ENCODE measurements at regions not wholly inside any gene's neighbourhood (a gene's known extent, or its start where the extent isn't known, plus 50 kb on each side); places are given as distances from the start of the nearest gene placed in this dataset.

DNA sequence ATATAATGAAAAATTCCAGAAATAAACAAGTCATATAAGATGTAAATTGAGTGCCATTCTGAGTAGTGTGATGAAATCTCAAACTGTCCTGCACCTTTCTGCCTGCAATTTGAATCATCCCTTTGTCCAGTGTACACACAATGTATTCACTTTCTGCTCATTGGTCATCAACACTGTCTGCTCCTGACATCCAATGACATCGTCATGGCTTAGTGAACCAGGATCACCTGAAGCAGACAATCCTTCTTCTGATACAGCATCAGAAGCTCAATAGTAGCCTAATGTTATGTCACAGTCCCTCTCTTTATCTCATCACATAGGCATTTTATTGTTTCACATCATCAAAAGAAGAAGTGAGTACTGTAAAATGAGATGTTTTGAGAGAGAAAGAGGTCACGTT is 366.3 kb downstream of the RFPL4B start:
- intact Hi-C loops (cut with DNase I; ENCODE audit: low total_unique reads): no loop called here
- DNase-seq: no peak
- no peaks in the 10 kb centered on the region for H3K36me3 ChIP-seq
- TF ChIP-seq, protein P1, sequence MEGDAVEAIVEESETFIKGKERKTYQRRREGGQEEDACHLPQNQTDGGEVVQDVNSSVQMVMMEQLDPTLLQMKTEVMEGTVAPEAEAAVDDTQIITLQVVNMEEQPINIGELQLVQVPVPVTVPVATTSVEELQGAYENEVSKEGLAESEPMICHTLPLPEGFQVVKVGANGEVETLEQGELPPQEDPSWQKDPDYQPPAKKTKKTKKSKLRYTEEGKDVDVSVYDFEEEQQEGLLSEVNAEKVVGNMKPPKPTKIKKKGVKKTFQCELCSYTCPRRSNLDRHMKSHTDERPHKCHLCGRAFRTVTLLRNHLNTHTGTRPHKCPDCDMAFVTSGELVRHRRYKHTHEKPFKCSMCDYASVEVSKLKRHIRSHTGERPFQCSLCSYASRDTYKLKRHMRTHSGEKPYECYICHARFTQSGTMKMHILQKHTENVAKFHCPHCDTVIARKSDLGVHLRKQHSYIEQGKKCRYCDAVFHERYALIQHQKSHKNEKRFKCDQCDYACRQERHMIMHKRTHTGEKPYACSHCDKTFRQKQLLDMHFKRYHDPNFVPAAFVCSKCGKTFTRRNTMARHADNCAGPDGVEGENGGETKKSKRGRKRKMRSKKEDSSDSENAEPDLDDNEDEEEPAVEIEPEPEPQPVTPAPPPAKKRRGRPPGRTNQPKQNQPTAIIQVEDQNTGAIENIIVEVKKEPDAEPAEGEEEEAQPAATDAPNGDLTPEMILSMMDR (IDR thresholded peaks at IDR 0.05): no peak
- H3K27me3 ChIP-seq: no peaks in the 10 kb centered on the region
- H3K27ac ChIP-seq: no peak overlapping the region
- H3K9me3 ChIP-seq: no peaks in the 10 kb centered on the region
- H3K4me3 ChIP-seq: no peak overlapping the region
- no peaks in the 10 kb centered on the region for H3K4me1 ChIP-seq

DNA sequence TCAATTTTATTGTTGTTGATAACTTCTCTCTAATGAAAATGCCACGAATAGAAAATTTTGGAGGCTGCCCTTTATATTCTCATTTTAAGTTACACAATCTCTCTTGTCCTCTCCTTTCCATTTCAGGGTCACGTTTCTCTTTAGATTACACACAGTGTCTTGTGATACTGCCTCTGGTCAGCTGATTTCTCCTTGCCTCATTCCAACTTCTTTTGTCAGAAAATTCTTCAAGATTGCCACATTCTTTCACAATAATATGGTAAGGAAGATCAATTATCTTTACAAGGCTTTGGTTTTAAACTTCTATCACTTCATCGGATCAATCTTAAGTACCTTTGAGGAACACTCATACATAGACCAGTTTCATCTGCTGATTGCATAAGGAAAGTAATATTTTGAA is 370.3 kb downstream of the RFPL4B start:
- Histone ChIP-seq H3K27ac (no peak overlapping the region), H3K27me3 (no peaks in the 10 kb centered on the region), H3K36me3 (no peaks in the 10 kb centered on the region), H3K4me1 (no peaks in the 10 kb centered on the region), H3K4me3 (no peak overlapping the region), H3K9me3 (no peaks in the 10 kb centered on the region)
- no peak for DNase-seq
- TF ChIP-seq, protein P1 (IDR thresholded peaks at IDR 0.05): no peak
- intact Hi-C loops (cut with DNase I; ENCODE audit: low total_unique reads): no loop called here

DNA sequence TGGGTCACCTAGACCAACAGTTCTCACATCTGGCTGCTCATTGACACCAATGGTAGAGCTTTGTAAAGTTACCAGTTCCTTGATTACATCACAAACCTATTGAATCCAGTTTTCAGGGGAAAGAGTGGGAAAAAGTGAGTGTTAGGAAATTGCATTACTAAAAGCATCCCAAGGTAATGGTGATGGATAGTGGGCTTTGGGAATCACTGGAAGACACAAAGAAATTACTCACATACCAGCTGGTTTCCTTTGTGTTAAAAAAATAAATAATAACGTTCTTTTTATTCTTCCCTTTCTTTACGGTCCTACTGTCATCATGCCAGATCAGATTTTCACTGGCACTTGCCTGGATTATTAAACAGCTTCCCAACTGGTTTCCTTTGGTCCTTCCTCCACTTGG is 370.7 kb downstream of the RFPL4B start:
- H3K4me1 ChIP-seq: no peaks in the 10 kb centered on the region
- TF ChIP-seq, protein P1 (IDR thresholded peaks at IDR 0.05): no peak
- no peaks in the 10 kb centered on the region for H3K36me3 ChIP-seq
- H3K27me3 ChIP-seq: no peaks in the 10 kb centered on the region
- no peaks in the 10 kb centered on the region for H3K9me3 ChIP-seq
- H3K27ac ChIP-seq: no peak overlapping the region
- DNase-seq: no peak
- no peak overlapping the region for H3K4me3 ChIP-seq
- intact Hi-C loops (cut with DNase I; ENCODE audit: low total_unique reads): no loop called here

DNA sequence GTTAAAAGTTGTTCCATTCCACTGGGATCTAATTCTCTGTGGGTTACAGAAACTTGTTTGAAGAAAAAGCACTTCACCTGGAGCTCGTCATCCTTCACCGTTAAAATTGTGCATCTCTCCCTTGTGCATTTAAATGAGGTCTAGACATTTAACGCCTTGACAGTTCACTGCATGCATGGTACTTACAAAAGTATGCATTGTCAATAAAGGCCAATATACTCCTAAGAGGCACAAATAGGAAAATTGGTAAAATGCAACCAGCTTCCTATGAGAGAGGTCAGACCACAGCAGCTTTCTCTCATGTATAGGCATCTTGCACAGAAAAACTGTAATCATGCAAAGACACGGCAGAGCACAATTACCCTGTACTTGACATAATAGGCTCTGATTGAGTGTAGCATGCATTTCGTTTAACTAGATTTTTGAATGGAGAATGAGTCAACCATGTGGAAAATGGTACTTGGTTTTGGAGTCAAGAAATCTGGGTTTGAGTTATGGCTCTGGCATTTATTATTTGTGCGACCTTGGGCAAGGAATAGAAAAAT is 378.5 kb downstream of the RFPL4B start:
- Histone ChIP-seq H3K4me3 (no peak overlapping the region), H3K36me3 (no peaks in the 10 kb centered on the region), H3K9me3 (no peaks in the 10 kb centered on the region), H3K4me1 (no peaks in the 10 kb centered on the region), H3K27me3 (no peaks in the 10 kb centered on the region), H3K27ac (no peak overlapping the region)
- intact Hi-C loops (cut with DNase I; ENCODE audit: low total_unique reads): no loop called here
- TF ChIP-seq, protein P1 (IDR thresholded peaks at IDR 0.05): no peak
- DNase-seq: no peak

DNA sequence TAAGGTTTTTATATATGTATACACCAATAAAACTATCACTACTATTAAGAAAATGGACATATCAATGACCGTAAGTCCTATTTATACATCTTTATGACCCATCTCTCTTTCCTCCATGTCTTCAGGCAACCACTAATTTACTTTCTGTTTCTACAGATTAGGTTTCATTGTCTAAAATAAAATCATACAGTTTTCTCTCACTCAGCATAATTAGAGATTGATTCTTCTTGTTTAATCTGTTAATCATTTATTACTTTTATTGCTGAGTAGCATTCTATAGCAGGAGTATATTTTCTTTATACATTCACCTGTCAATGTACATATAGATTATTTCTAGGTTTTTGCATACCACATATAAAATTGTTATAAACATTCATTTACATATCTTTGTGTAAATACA is 388.0 kb downstream of the RFPL4B start:
- H3K27ac ChIP-seq: no peak overlapping the region
- H3K4me3 ChIP-seq: no peak overlapping the region
- intact Hi-C loops (cut with DNase I; ENCODE audit: low total_unique reads): no loop called here
- no peaks in the 10 kb centered on the region for H3K36me3 ChIP-seq
- TF ChIP-seq, protein P1 (IDR thresholded peaks at IDR 0.05): no peak
- H3K4me1 ChIP-seq: no peaks in the 10 kb centered on the region
- no peaks in the 10 kb centered on the region for H3K27me3 ChIP-seq
- no peak for DNase-seq
- no peaks in the 10 kb centered on the region for H3K9me3 ChIP-seq

DNA sequence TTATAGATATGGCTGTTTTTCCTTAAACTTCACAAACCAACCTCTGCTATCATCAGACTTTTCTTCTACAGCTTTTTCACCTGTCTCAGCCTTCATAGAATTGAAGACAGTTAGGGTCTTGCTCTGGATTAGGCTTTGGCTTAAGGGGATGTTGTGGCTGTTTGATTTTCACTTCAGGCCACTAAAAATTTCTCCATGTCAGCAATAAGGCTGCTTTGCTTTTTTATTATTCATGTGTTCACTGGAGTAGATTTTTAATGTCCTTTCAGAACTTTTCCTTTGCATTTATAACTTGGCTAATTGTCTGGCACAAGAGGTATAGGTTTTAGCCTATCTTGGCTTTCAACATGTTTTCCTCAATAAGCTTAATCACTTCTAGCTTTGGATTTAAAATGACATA is 392.6 kb downstream of the RFPL4B start:
- no peak overlapping the region for H3K27ac ChIP-seq
- TF ChIP-seq, protein P1 (IDR thresholded peaks at IDR 0.05): no peak
- H3K9me3 ChIP-seq: no peaks in the 10 kb centered on the region
- no peak for DNase-seq
- no peak overlapping the region for H3K4me3 ChIP-seq
- intact Hi-C loops (cut with DNase I; ENCODE audit: low total_unique reads): no loop called here
- no peaks in the 10 kb centered on the region for H3K36me3 ChIP-seq
- H3K27me3 ChIP-seq: no peaks in the 10 kb centered on the region
- no peaks in the 10 kb centered on the region for H3K4me1 ChIP-seq

Measured in tibial artery (tissue), 4 donors.